ENCODE measurements at regions not wholly inside any gene's neighbourhood (a gene's known extent, or its start where the extent isn't known, plus 50 kb on each side); places are given as distances from the start of the nearest gene placed in this dataset.
A peak's percentile ranks its signal among the peaks of the same experiment; 100 is the strongest.

- no peaks in the 10 kb centered on the region for H3K4me1 ChIP-seq (ENCODE audit: control insufficient read depth, insufficient read depth, low read length)
- H3K36me3 ChIP-seq (ENCODE audit: control insufficient read depth, insufficient read depth, low read length, severe bottlenecking): no peaks in the 10 kb centered on the region
- H3K4me3 ChIP-seq (ENCODE audit: low read length): no peak overlapping the region
- peaks cover 16% of the 10 kb centered on the region for H3K27me3 ChIP-seq (replicated peaks; ENCODE audit: control insufficient read depth, insufficient read depth, low read length)
- H3K9ac ChIP-seq (ENCODE audit: low read length): no peak overlapping the region
- no peak for DNase-seq (ENCODE audit: low read depth)
- H3K9me3 ChIP-seq (ENCODE audit: control insufficient read depth, low read length): peaks cover 7% of the 10 kb centered on the region
These were observed 185.2 kb upstream of the RPS6KA3 start for GRCh38 chrX:20451929-20452328.

GRCh38 chrX:20445109-20445508, 178.4 kb upstream of the RPS6KA3 start:
- H3K9ac ChIP-seq (ENCODE audit: low read length): no peak overlapping the region
- no peak overlapping the region for H3K4me3 ChIP-seq (ENCODE audit: low read length)
- H3K9me3 ChIP-seq (ENCODE audit: control insufficient read depth, low read length): no peaks in the 10 kb centered on the region
- H3K36me3 ChIP-seq (ENCODE audit: control insufficient read depth, insufficient read depth, low read length, severe bottlenecking): no peaks in the 10 kb centered on the region
- H3K27me3 ChIP-seq (replicated peaks; ENCODE audit: control insufficient read depth, insufficient read depth, low read length): peaks cover 24% of the 10 kb centered on the region
- H3K4me1 ChIP-seq (ENCODE audit: control insufficient read depth, insufficient read depth, low read length): peaks cover 5% of the 10 kb centered on the region
- DNase-seq (ENCODE audit: low read depth): no peak

- peaks cover 5% of the 10 kb centered on the region for H3K4me1 ChIP-seq (ENCODE audit: control insufficient read depth, insufficient read depth, low read length)
- no peak overlapping the region for H3K4me3 ChIP-seq (ENCODE audit: low read length)
- peak; percentile 82 for DNase-seq (ENCODE audit: low read depth)
- H3K36me3 ChIP-seq (ENCODE audit: control insufficient read depth, insufficient read depth, low read length, severe bottlenecking): no peaks in the 10 kb centered on the region
- no peak overlapping the region for H3K9ac ChIP-seq (ENCODE audit: low read length)
- H3K9me3 ChIP-seq (ENCODE audit: control insufficient read depth, low read length): no peaks in the 10 kb centered on the region
- peaks cover 20% of the 10 kb centered on the region for H3K27me3 ChIP-seq (replicated peaks; ENCODE audit: control insufficient read depth, insufficient read depth, low read length)
These were observed 175.9 kb upstream of the RPS6KA3 start for GRCh38 chrX:20442597-20442996.

GRCh38 chrX:20441123-20441522, 174.4 kb upstream of the RPS6KA3 start:
- no peak for DNase-seq (ENCODE audit: low read depth)
- Histone ChIP-seq H3K36me3 (ENCODE audit: control insufficient read depth, insufficient read depth, low read length, severe bottlenecking) (no peaks in the 10 kb centered on the region), H3K4me3 (ENCODE audit: low read length) (no peak overlapping the region), H3K27me3 (replicated peaks; ENCODE audit: control insufficient read depth, insufficient read depth, low read length) (peaks cover 9% of the 10 kb centered on the region), H3K9me3 (ENCODE audit: control insufficient read depth, low read length) (no peaks in the 10 kb centered on the region), H3K4me1 (ENCODE audit: control insufficient read depth, insufficient read depth, low read length) (peaks cover 5% of the 10 kb centered on the region), H3K9ac (ENCODE audit: low read length) (no peak overlapping the region)

GRCh38 chrX:20438871-20439526, 172.3 kb upstream of the RPS6KA3 start:
- Histone ChIP-seq H3K4me1 (ENCODE audit: control insufficient read depth, insufficient read depth, low read length) (peaks cover 5% of the 10 kb centered on the region), H3K27me3 (replicated peaks; ENCODE audit: control insufficient read depth, insufficient read depth, low read length) (peaks cover 8% of the 10 kb centered on the region), H3K36me3 (ENCODE audit: control insufficient read depth, insufficient read depth, low read length, severe bottlenecking) (no peaks in the 10 kb centered on the region), H3K9ac (ENCODE audit: low read length) (no peak overlapping the region), H3K9me3 (ENCODE audit: control insufficient read depth, low read length) (no peaks in the 10 kb centered on the region), H3K4me3 (ENCODE audit: low read length) (no peak overlapping the region)
- no peak for DNase-seq (ENCODE audit: low read depth)

GRCh38 chrX:20437683-20438082, 171.0 kb upstream of the RPS6KA3 start:
- Histone ChIP-seq H3K9ac (ENCODE audit: low read length) (no peak overlapping the region), H3K36me3 (ENCODE audit: control insufficient read depth, insufficient read depth, low read length, severe bottlenecking) (no peaks in the 10 kb centered on the region), H3K9me3 (ENCODE audit: control insufficient read depth, low read length) (no peaks in the 10 kb centered on the region), H3K4me3 (ENCODE audit: low read length) (no peak overlapping the region), H3K4me1 (ENCODE audit: control insufficient read depth, insufficient read depth, low read length) (peaks cover 5% of the 10 kb centered on the region), H3K27me3 (replicated peaks; ENCODE audit: control insufficient read depth, insufficient read depth, low read length) (peaks cover 5% of the 10 kb centered on the region)
- DNase-seq (ENCODE audit: low read depth): no peak

GRCh38 chrX:20435913-20436312, 169.2 kb upstream of the RPS6KA3 start:
- Histone ChIP-seq H3K9me3 (ENCODE audit: control insufficient read depth, low read length) (no peaks in the 10 kb centered on the region), H3K4me3 (ENCODE audit: low read length) (no peak overlapping the region), H3K36me3 (ENCODE audit: control insufficient read depth, insufficient read depth, low read length, severe bottlenecking) (no peaks in the 10 kb centered on the region), H3K27me3 (replicated peaks; ENCODE audit: control insufficient read depth, insufficient read depth, low read length) (peaks cover 5% of the 10 kb centered on the region), H3K9ac (ENCODE audit: low read length) (no peak overlapping the region), H3K4me1 (ENCODE audit: control insufficient read depth, insufficient read depth, low read length) (peaks cover 11% of the 10 kb centered on the region)
- no peak for DNase-seq (ENCODE audit: low read depth)

GRCh38 chrX:20434986-20435385, 168.3 kb upstream of the RPS6KA3 start:
- Histone ChIP-seq H3K9ac (ENCODE audit: low read length) (no peak overlapping the region), H3K4me3 (ENCODE audit: low read length) (no peak overlapping the region), H3K36me3 (ENCODE audit: control insufficient read depth, insufficient read depth, low read length, severe bottlenecking) (no peaks in the 10 kb centered on the region), H3K27me3 (replicated peaks; ENCODE audit: control insufficient read depth, insufficient read depth, low read length) (peaks cover 5% of the 10 kb centered on the region), H3K4me1 (ENCODE audit: control insufficient read depth, insufficient read depth, low read length) (peaks cover 6% of the 10 kb centered on the region), H3K9me3 (ENCODE audit: control insufficient read depth, low read length) (no peaks in the 10 kb centered on the region)
- no peak for DNase-seq (ENCODE audit: low read depth)

- no peak overlapping the region for H3K4me3 ChIP-seq (ENCODE audit: low read length)
- peaks cover 6% of the 10 kb centered on the region for H3K4me1 ChIP-seq (ENCODE audit: control insufficient read depth, insufficient read depth, low read length)
- H3K27me3 ChIP-seq (replicated peaks; ENCODE audit: control insufficient read depth, insufficient read depth, low read length): peaks cover 5% of the 10 kb centered on the region
- no peaks in the 10 kb centered on the region for H3K36me3 ChIP-seq (ENCODE audit: control insufficient read depth, insufficient read depth, low read length, severe bottlenecking)
- H3K9ac ChIP-seq (ENCODE audit: low read length): no peak overlapping the region
- no peak for DNase-seq (ENCODE audit: low read depth)
- no peaks in the 10 kb centered on the region for H3K9me3 ChIP-seq (ENCODE audit: control insufficient read depth, low read length)
These were observed 166.7 kb upstream of the RPS6KA3 start for GRCh38 chrX:20433388-20433775.

GRCh38 chrX:20432746-20433387, 166.2 kb upstream of the RPS6KA3 start:
- no peak for DNase-seq (ENCODE audit: low read depth)
- no peak overlapping the region for H3K9ac ChIP-seq (ENCODE audit: low read length)
- no peak overlapping the region for H3K4me3 ChIP-seq (ENCODE audit: low read length)
- no peaks in the 10 kb centered on the region for H3K36me3 ChIP-seq (ENCODE audit: control insufficient read depth, insufficient read depth, low read length, severe bottlenecking)
- no peaks in the 10 kb centered on the region for H3K9me3 ChIP-seq (ENCODE audit: control insufficient read depth, low read length)
- peaks cover 5% of the 10 kb centered on the region for H3K27me3 ChIP-seq (replicated peaks; ENCODE audit: control insufficient read depth, insufficient read depth, low read length)
- H3K4me1 ChIP-seq (ENCODE audit: control insufficient read depth, insufficient read depth, low read length): peaks cover 6% of the 10 kb centered on the region

- no peak for DNase-seq (ENCODE audit: low read depth)
- no peaks in the 10 kb centered on the region for H3K9me3 ChIP-seq (ENCODE audit: control insufficient read depth, low read length)
- H3K9ac ChIP-seq (ENCODE audit: low read length): no peak overlapping the region
- H3K27me3 ChIP-seq (replicated peaks; ENCODE audit: control insufficient read depth, insufficient read depth, low read length): peaks cover 5% of the 10 kb centered on the region
- H3K4me3 ChIP-seq (ENCODE audit: low read length): no peak overlapping the region
- H3K36me3 ChIP-seq (ENCODE audit: control insufficient read depth, insufficient read depth, low read length, severe bottlenecking): no peaks in the 10 kb centered on the region
- H3K4me1 ChIP-seq (ENCODE audit: control insufficient read depth, insufficient read depth, low read length): peaks cover 6% of the 10 kb centered on the region
These were observed 165.3 kb upstream of the RPS6KA3 start for GRCh38 chrX:20432048-20432447.

GRCh38 chrX:20431486-20431885, 164.8 kb upstream of the RPS6KA3 start:
- DNase-seq (ENCODE audit: low read depth): no peak
- H3K27me3 ChIP-seq (replicated peaks; ENCODE audit: control insufficient read depth, insufficient read depth, low read length): peaks cover 5% of the 10 kb centered on the region
- H3K9ac ChIP-seq (ENCODE audit: low read length): no peak overlapping the region
- no peak overlapping the region for H3K4me3 ChIP-seq (ENCODE audit: low read length)
- no peaks in the 10 kb centered on the region for H3K9me3 ChIP-seq (ENCODE audit: control insufficient read depth, low read length)
- H3K36me3 ChIP-seq (ENCODE audit: control insufficient read depth, insufficient read depth, low read length, severe bottlenecking): no peaks in the 10 kb centered on the region
- H3K4me1 ChIP-seq (ENCODE audit: control insufficient read depth, insufficient read depth, low read length): peaks cover 6% of the 10 kb centered on the region
